ENCODE measurements at regions not wholly inside any gene's neighbourhood (a gene's known extent, or its start where the extent isn't known, plus 50 kb on each side); places are given as distances from the start of the nearest gene placed in this dataset.

GRCh38 chr12:13772264-13772663 lies 209.1 kb downstream of the GRIN2B start:
- no peak for DNase-seq (ENCODE audit: extremely low read depth, low read depth)

GRCh38 chr12:13770576-13770975 lies 210.8 kb downstream of the GRIN2B start:
- no peak for TF ChIP-seq CTCF (IDR thresholded peaks at IDR 0.05; ENCODE audit: low read depth, low read length)

More at GRCh38 chr12:13772264-13772663, 209.1 kb downstream of the GRIN2B start:
- no peak for TF ChIP-seq CTCF (IDR thresholded peaks at IDR 0.05; ENCODE audit: low read depth, low read length)

GRCh38 chr12:13769966-13770365 lies 211.4 kb downstream of the GRIN2B start:
- no peak for TF ChIP-seq CTCF (IDR thresholded peaks at IDR 0.05; ENCODE audit: low read depth, low read length)
- no peak for DNase-seq (ENCODE audit: extremely low read depth, low read depth)

More at GRCh38 chr12:13770576-13770975, 210.8 kb downstream of the GRIN2B start:
- no peak for DNase-seq (ENCODE audit: extremely low read depth, low read depth)

GRCh38 chr12:13769273-13769672 lies 212.1 kb downstream of the GRIN2B start:
- DNase-seq (ENCODE audit: extremely low read depth, low read depth), result no peak
- TF ChIP-seq CTCF (IDR thresholded peaks at IDR 0.05; ENCODE audit: low read depth, low read length), result no peak

GRCh38 chr12:13764748-13765147 lies 216.7 kb downstream of the GRIN2B start:
- TF ChIP-seq CTCF (IDR thresholded peaks at IDR 0.05; ENCODE audit: low read depth, low read length), result no peak
- no peak for DNase-seq (ENCODE audit: extremely low read depth, low read depth)

GRCh38 chr12:13749389-13749788 lies 232.0 kb downstream of the GRIN2B start:
- DNase-seq (ENCODE audit: extremely low read depth, low read depth), result no peak
- TF ChIP-seq CTCF (IDR thresholded peaks at IDR 0.05; ENCODE audit: low read depth, low read length), result no peak

GRCh38 chr12:13745111-13745860 lies 236.1 kb downstream of the GRIN2B start:
- no peak for DNase-seq (ENCODE audit: extremely low read depth, low read depth)
- no peak for TF ChIP-seq CTCF (IDR thresholded peaks at IDR 0.05; ENCODE audit: low read depth, low read length)
